ENCODE measurements at regions not wholly inside any gene's neighbourhood (a gene's known extent, or its start where the extent isn't known, plus 50 kb on each side); places are given as distances from the start of the nearest gene placed in this dataset.

GRCh38 chr1:106773206-106773605, 283.3 kb upstream of the PRMT6 start:
- no peak overlapping the region for H3K27ac Mint-ChIP-seq
- H3K9me3 Mint-ChIP-seq, result peaks cover 19% of the 10 kb centered on the region
- ChIA-PET POLR2A (no interaction called here), CTCF (no interaction called here)
- ATAC-seq (ENCODE audit: low read depth), result no peak
- no peak for DNase-seq
- TF ChIP-seq CTCF (IDR thresholded peaks at IDR 0.05), result no peak
- H3K36me3 Mint-ChIP-seq (ENCODE audit: low read depth), result no peaks in the 10 kb centered on the region
- intact Hi-C loops (cut with micrococcal nuclease), result no loop called here
- no peaks in the 10 kb centered on the region for H3K4me1 Mint-ChIP-seq
- no peaks in the 10 kb centered on the region for H3K27me3 Mint-ChIP-seq
- H3K4me3 Mint-ChIP-seq, result no peak overlapping the region

GRCh38 chr1:106780066-106780465, 276.4 kb upstream of the PRMT6 start:
- TF ChIP-seq CTCF (IDR thresholded peaks at IDR 0.05), result no peak
- ATAC-seq (ENCODE audit: low read depth) (no peak), DNase-seq (no peak)
- CTCF ChIA-PET, result no interaction called here
- Mint-ChIP-seq H3K4me3 (no peak overlapping the region), H3K9me3 (peaks cover 6% of the 10 kb centered on the region), H3K27ac (no peak overlapping the region), H3K4me1 (no peaks in the 10 kb centered on the region), H3K36me3 (ENCODE audit: low read depth) (no peaks in the 10 kb centered on the region), H3K27me3 (no peaks in the 10 kb centered on the region)
- intact Hi-C loops (cut with micrococcal nuclease), result no loop called here
- POLR2A ChIA-PET, result no interaction called here

- Mint-ChIP-seq H3K4me3 (no peak overlapping the region), H3K9me3 (peaks cover 5% of the 10 kb centered on the region), H3K27ac (no peak overlapping the region), H3K4me1 (no peaks in the 10 kb centered on the region), H3K36me3 (ENCODE audit: low read depth) (no peaks in the 10 kb centered on the region), H3K27me3 (no peaks in the 10 kb centered on the region)
- intact Hi-C loops (cut with micrococcal nuclease), result no loop called here
- ChIA-PET POLR2A (no interaction called here), CTCF (no interaction called here)
- DNase-seq, result no peak
- peak; percentile 62 for TF ChIP-seq CTCF (IDR thresholded peaks at IDR 0.05)
- no peak for ATAC-seq (ENCODE audit: low read depth)
These were observed 275.5 kb upstream of the PRMT6 start for GRCh38 chr1:106780806-106781569.

- ATAC-seq (ENCODE audit: low read depth), result no peak
- TF ChIP-seq CTCF (IDR thresholded peaks at IDR 0.05), result no peak
These were observed 271.3 kb upstream of the PRMT6 start for GRCh38 chr1:106785176-106785575.

GRCh38 chr1:106787520-106787919, 269.0 kb upstream of the PRMT6 start:
- no peak for TF ChIP-seq CTCF (IDR thresholded peaks at IDR 0.05)
- ATAC-seq (ENCODE audit: low read depth) (no peak), DNase-seq (no peak)
- no peaks in the 10 kb centered on the region for H3K36me3 Mint-ChIP-seq (ENCODE audit: low read depth)
- ChIA-PET POLR2A (no interaction called here), CTCF (no interaction called here)
- no peaks in the 10 kb centered on the region for H3K9me3 Mint-ChIP-seq
- intact Hi-C loops (cut with micrococcal nuclease), result no loop called here
- H3K27ac Mint-ChIP-seq, result no peak overlapping the region
- no peak overlapping the region for H3K4me3 Mint-ChIP-seq
- H3K27me3 Mint-ChIP-seq, result no peaks in the 10 kb centered on the region
- H3K4me1 Mint-ChIP-seq, result no peaks in the 10 kb centered on the region

More at GRCh38 chr1:106785176-106785575, 271.3 kb upstream of the PRMT6 start:
- ChIA-PET CTCF (no interaction called here), POLR2A (no interaction called here)
- H3K27me3 Mint-ChIP-seq, result no peaks in the 10 kb centered on the region
- no peaks in the 10 kb centered on the region for H3K4me1 Mint-ChIP-seq
- DNase-seq, result no peak
- H3K9me3 Mint-ChIP-seq, result no peaks in the 10 kb centered on the region
- intact Hi-C loops (cut with micrococcal nuclease), result no loop called here
- H3K36me3 Mint-ChIP-seq (ENCODE audit: low read depth), result no peaks in the 10 kb centered on the region
- H3K4me3 Mint-ChIP-seq, result no peak overlapping the region
- H3K27ac Mint-ChIP-seq, result no peak overlapping the region

Data from activated B cell treated with CpG ODN at 0.5 μM for 24 hours (primary cell).